H9 (cell line): ENCODE measurements at regions not wholly inside any gene's neighbourhood (a gene's known extent, or its start where the extent isn't known, plus 50 kb on each side); places are given as distances from the start of the nearest gene placed in this dataset.

Source experiments
- DNase-seq: peaks from one replicate; pipeline ENCODE4 v3.0.0-alpha.2; 2017
- H2AFZ ChIP-seq: one replicate; pipeline ENCODE4 v1.6.1; 2013; ENCODE audit warnings: mild to moderate bottlenecking, low read length, control low read depth, moderate library complexity
- H2AK5ac ChIP-seq: 2 replicates; pipeline ENCODE4 v1.6.1; 2013; ENCODE audit warnings: low read length, control low read depth, mixed read lengths; ENCODE audit not compliant: insufficient read length
- H2BK120ac ChIP-seq: one replicate; pipeline ENCODE4 v1.6.1; 2013; ENCODE audit warnings: low read depth, mild to moderate bottlenecking, low read length, control low read depth, inconsistent platforms; ENCODE audit not compliant: poor library complexity, severe bottlenecking
- H2BK12ac ChIP-seq: 2 replicates; pipeline ENCODE4 v1.6.1; 2013; ENCODE audit warnings: low read length, control low read depth, mixed read lengths, low read depth; ENCODE audit not compliant: insufficient read length
- H2BK15ac ChIP-seq: 2 replicates; pipeline ENCODE4 v1.6.1; 2013; ENCODE audit warnings: low read depth, low read length, control low read depth
- H2BK20ac ChIP-seq: one replicate; pipeline ENCODE4 v1.6.1; 2013; ENCODE audit warnings: low read depth, mild to moderate bottlenecking, low read length, control low read depth, inconsistent platforms; ENCODE audit not compliant: poor library complexity, severe bottlenecking
- H2BK5ac ChIP-seq: 2 replicates; pipeline ENCODE4 v1.6.1; 2013; ENCODE audit warnings: low read length, control low read depth, mixed read lengths; ENCODE audit not compliant: insufficient read length
- H3K14ac ChIP-seq: 2 replicates; pipeline ENCODE4 v1.6.1; 2013; ENCODE audit warnings: low read length, control low read depth; ENCODE audit not compliant: insufficient read depth
- H3K18ac ChIP-seq: 2 replicates; pipeline ENCODE4 v1.6.1; 2013; ENCODE audit warnings: low read depth, mild to moderate bottlenecking, mixed read lengths, low read length, control low read depth; ENCODE audit not compliant: insufficient read length
- H3K23ac ChIP-seq: 2 replicates; pipeline ENCODE4 v1.6.1; 2013; ENCODE audit warnings: low read length, control low read depth, mixed read lengths, low read depth; ENCODE audit not compliant: insufficient read length
- H3K23me2 ChIP-seq: 2 replicates; pipeline ENCODE4 v1.6.1; 2013; ENCODE audit warnings: low read depth, mild to moderate bottlenecking, mixed read lengths, low read length, control low read depth; ENCODE audit not compliant: insufficient read length, poor library complexity, severe bottlenecking
- H3K27ac ChIP-seq: 2 replicates; pipeline ENCODE4 v1.5.1; 2013; ENCODE audit warnings: low read length, control low read depth, mixed read lengths, low read depth; ENCODE audit not compliant: insufficient read length
- H3K27me3 ChIP-seq: 2 replicates; pipeline ENCODE4 v1.6.1; 2013; ENCODE audit warnings: low read length, control low read depth, inconsistent platforms; ENCODE audit not compliant: insufficient read depth
- H3K4ac ChIP-seq: 2 replicates; pipeline ENCODE4 v1.6.1; 2013; ENCODE audit warnings: low read depth, mild to moderate bottlenecking, control low read depth, inconsistent platforms, low read length, moderate library complexity
- H3K4me1 ChIP-seq: 2 replicates; pipeline ENCODE4 v1.6.1; 2013; ENCODE audit warnings: low read length, control low read depth, inconsistent platforms; ENCODE audit not compliant: insufficient read depth
- H3K4me2 ChIP-seq: 2 replicates; pipeline ENCODE4 v1.6.1; 2013; ENCODE audit warnings: low read length, control low read depth, mixed read lengths; ENCODE audit not compliant: insufficient read length, insufficient read depth
- H3K56ac ChIP-seq: 2 replicates; pipeline ENCODE4 v1.6.1; 2013; ENCODE audit warnings: low read depth, mild to moderate bottlenecking, mixed read lengths, low read length, control low read depth; ENCODE audit not compliant: insufficient read length
- H3K79me1 ChIP-seq: 2 replicates; pipeline ENCODE4 v1.6.1; 2013; ENCODE audit warnings: low read depth, mild to moderate bottlenecking, moderate library complexity, low read length, control low read depth, inconsistent platforms; ENCODE audit not compliant: insufficient read depth, poor library complexity, severe bottlenecking
- H3K79me2 ChIP-seq: 2 replicates; pipeline ENCODE4 v1.6.1; 2013; ENCODE audit warnings: low read length, control low read depth, inconsistent platforms; ENCODE audit not compliant: insufficient read depth
- H3K9ac ChIP-seq: 2 replicates; pipeline ENCODE4 v1.6.1; 2013; ENCODE audit warnings: low read length, control low read depth, mixed read lengths; ENCODE audit not compliant: insufficient read length; ENCODE audit errors: extremely low read depth
- H3K9me3 ChIP-seq: one replicate; pipeline ENCODE4 v1.6.1; 2013; ENCODE audit warnings: low read depth, low read length, inconsistent platforms; ENCODE audit not compliant: control insufficient read depth
- H3T11ph ChIP-seq: one replicate; pipeline ENCODE4 v1.6.1; 2013; ENCODE audit warnings: mild to moderate bottlenecking, low read length, control low read depth, inconsistent platforms
- H4K20me1 ChIP-seq: one replicate; pipeline ENCODE4 v1.6.1; 2013; ENCODE audit not compliant: control insufficient read depth, insufficient read length, insufficient read depth
- H4K5ac ChIP-seq: 2 replicates; pipeline ENCODE4 v1.6.1; 2013; ENCODE audit warnings: low read depth, mild to moderate bottlenecking, mixed read lengths, low read length, control low read depth; ENCODE audit not compliant: insufficient read length
- H4K8ac ChIP-seq: replicated peaks from 2 replicates; pipeline ENCODE4 v1.6.1; 2013; ENCODE audit warnings: low read length, control low read depth, mixed read lengths, low read depth; ENCODE audit not compliant: insufficient read length
- H4K91ac ChIP-seq: 2 replicates; pipeline ENCODE4 v1.6.1; 2013; ENCODE audit warnings: low read depth, mild to moderate bottlenecking, moderate library complexity, mixed read lengths, low read length, control low read depth; ENCODE audit not compliant: insufficient read length
- H3K27ac Mint-ChIP-seq, 3 experiments: 2 replicates in 2 of 3; 3 replicates in 1 of 3; pipeline ENCODE4 v1.8.0; 2020 to 2021; ENCODE audit warnings: mixed read lengths in 3 of 3, mild to moderate bottlenecking in 1 of 3, moderate library complexity in 1 of 3
- H3K27me3 Mint-ChIP-seq: 2 replicates; pipeline ENCODE4 v1.8.0; 2021; ENCODE audit warnings: low read depth, mild to moderate bottlenecking, moderate library complexity, mixed read lengths
- H3K36me3 Mint-ChIP-seq, 3 experiments: 2 replicates in 2 of 3; 3 replicates in 1 of 3; pipeline ENCODE4 v1.8.0; 2020 to 2021; ENCODE audit warnings: low read depth in 3 of 3, mixed read lengths in 3 of 3; ENCODE audit not compliant: insufficient read depth in 1 of 3
- H3K4me1 Mint-ChIP-seq, 2 experiments: 2 replicates each; pipeline ENCODE4 v1.8.0; 2020; ENCODE audit warnings: mixed read lengths in 2 of 2
- H3K4me3 Mint-ChIP-seq, 2 experiments: 2 replicates in 1 of 2; 3 replicates in 1 of 2; pipeline ENCODE4 v1.8.0; 2020 to 2021; ENCODE audit warnings: mild to moderate bottlenecking in 2 of 2, mixed read lengths in 2 of 2, moderate library complexity in 1 of 2
- H3K9me3 Mint-ChIP-seq, 2 experiments: 2 replicates in 1 of 2; 3 replicates in 1 of 2; pipeline ENCODE4 v1.8.0; 2020; ENCODE audit warnings: mild to moderate bottlenecking in 2 of 2, mixed read lengths in 2 of 2, moderate library complexity in 1 of 2
- CTCF ChIP-seq: fragments of 200-600 bp; sonication (generic); conservative IDR thresholded peaks from 3 replicates; pipeline ENCODE4 v1.8.0; 2021; ENCODE audit warnings: antibody characterized with exemption, mild to moderate bottlenecking
- WGBS: extraction: QIAGEN DNeasy Blood & Tissue Kit; methylation state at CpG from one replicate; pipeline ENCODE4 v1.1.7; 2013; ENCODE audit warnings: missing lambda C conversion rate, low lambda C conversion rate, mixed read lengths; ENCODE audit not compliant: insufficient read length; ENCODE audit errors: extremely low coverage; 5-methylcytosine and 5-hydroxymethylcytosine counted together

GRCh38 chr3:139846729-139847128, 88.3 kb upstream of the CLSTN2 start:
- peaks cover 0 to 5% (median 2%) of the 10 kb centered on the region in 3 experiments; a peak in 4 of 7 replicates for H3K36me3 Mint-ChIP-seq
- H3K4me1 Mint-ChIP-seq: 0 out of 4 replicates have a peak, but pooled peaks cover 0 to 3% of the 10 kb centered on the region in 2 experiments
- Histone ChIP-seq H2BK15ac (no peak overlapping the region), H3K4ac (no peak overlapping the region), H3K27me3 (no peaks in the 10 kb centered on the region), H3K9me3 (no peaks in the 10 kb centered on the region), H2AFZ (no peak overlapping the region), H3K79me2 (no peaks in the 10 kb centered on the region), H2AK5ac (no peak overlapping the region), H2BK120ac (no peak overlapping the region), H3K18ac (no peak overlapping the region), H3K79me1 (no peaks in the 10 kb centered on the region), H3K4me2 (no peak overlapping the region), H3K23ac (no peak overlapping the region), H3K23me2 (no peaks in the 10 kb centered on the region), H3K4me1 (no peaks in the 10 kb centered on the region), H3K14ac (no peak overlapping the region), H4K8ac (no peak overlapping the region), H3K56ac (no peak overlapping the region), H2BK20ac (no peak overlapping the region), H2BK12ac (no peak overlapping the region), H4K91ac (no peak overlapping the region), H3K27ac (no peak overlapping the region), H2BK5ac (no peak overlapping the region), H4K20me1 (no peaks in the 10 kb centered on the region), H4K5ac (no peak overlapping the region), H3K9ac (no peak overlapping the region), H3T11ph (no peak overlapping the region)
- no peaks in the 10 kb centered on the region; the same call in none of the 2 replicates for H3K27me3 Mint-ChIP-seq
- no peak overlapping the region for H3K27ac Mint-ChIP-seq
- peaks cover 10 to 17% of the 10 kb centered on the region in 2 experiments for H3K9me3 Mint-ChIP-seq
- TF ChIP-seq CTCF: no peak
- no peak for DNase-seq
- no peak overlapping the region for H3K4me3 Mint-ChIP-seq
- no CpG with 5 or more reads among the region's 1 CpG for WGBS
